ENCODE measurements at regions not wholly inside any gene's neighbourhood (a gene's known extent, or its start where the extent isn't known, plus 50 kb on each side); places are given as distances from the start of the nearest gene placed in this dataset.

DNA sequence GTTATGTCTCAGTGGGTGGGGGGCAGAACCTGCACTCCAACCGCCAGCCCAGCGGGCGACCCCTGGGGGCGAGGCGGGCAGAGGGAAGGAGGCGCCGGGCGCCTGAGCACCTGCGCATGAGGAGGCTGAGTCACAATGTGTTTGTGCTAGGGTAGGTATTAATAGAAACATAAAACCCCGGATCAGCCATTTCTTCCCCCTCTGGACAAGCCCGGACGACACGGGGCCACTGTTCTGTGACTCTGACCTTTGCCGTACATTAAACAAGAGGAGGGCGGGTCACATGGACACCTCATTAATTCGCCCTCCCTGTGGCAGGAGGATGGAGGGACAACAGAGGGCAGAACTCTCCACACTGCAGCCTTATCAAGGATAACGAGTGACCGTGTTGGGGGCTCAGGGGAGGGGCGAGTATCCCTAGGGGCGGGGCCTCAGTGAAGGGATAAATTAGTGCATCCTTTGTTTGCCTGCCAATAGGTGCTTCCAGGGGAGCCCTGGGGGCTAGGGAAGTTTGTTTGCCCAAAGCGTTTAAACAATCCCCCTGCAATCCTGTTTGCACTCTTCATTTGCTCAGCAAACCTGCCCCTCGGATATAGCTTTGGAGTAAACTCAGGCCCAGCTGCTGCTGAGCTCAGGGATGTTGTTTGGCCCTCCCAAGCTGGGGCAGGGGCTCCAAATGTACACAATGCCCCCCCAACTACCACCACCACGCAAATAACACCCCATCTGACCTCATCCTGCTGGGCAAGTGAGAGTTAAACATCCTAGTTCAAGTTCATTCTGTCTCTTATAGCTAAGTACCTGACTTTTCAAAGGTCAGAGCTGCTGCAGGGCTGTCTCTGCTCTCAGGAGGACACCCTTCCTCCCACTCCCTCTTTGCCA lies 171.2 kb upstream of the GLI2 start:
- TF ChIP-seq, protein P1, sequence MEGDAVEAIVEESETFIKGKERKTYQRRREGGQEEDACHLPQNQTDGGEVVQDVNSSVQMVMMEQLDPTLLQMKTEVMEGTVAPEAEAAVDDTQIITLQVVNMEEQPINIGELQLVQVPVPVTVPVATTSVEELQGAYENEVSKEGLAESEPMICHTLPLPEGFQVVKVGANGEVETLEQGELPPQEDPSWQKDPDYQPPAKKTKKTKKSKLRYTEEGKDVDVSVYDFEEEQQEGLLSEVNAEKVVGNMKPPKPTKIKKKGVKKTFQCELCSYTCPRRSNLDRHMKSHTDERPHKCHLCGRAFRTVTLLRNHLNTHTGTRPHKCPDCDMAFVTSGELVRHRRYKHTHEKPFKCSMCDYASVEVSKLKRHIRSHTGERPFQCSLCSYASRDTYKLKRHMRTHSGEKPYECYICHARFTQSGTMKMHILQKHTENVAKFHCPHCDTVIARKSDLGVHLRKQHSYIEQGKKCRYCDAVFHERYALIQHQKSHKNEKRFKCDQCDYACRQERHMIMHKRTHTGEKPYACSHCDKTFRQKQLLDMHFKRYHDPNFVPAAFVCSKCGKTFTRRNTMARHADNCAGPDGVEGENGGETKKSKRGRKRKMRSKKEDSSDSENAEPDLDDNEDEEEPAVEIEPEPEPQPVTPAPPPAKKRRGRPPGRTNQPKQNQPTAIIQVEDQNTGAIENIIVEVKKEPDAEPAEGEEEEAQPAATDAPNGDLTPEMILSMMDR (IDR thresholded peaks at IDR 0.05), result no peak
- TF ChIP-seq POLR2A (IDR thresholded peaks at IDR 0.05), result no peak
